ENCODE measurements at regions not wholly inside any gene's neighbourhood (a gene's known extent, or its start where the extent isn't known, plus 50 kb on each side); places are given as distances from the start of the nearest gene placed in this dataset.

DNA sequence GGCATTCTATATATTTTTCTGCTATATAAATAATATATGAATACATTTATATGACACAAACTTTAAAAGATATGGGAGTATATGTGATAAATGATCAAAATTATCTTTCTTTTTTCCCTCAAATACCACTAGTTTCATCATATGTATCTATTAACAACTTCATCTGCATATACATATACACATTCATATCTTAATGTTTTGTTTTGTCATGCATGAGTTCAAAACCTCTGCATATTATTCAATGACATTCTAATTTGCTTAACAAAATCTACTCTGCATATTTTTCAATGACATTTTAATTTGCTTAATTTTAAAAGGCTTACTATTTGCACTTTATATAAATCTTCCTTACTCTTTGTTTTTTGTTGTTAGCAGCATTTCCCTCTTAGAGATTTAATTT, 276.2 kb downstream of the PIK3C3 start:
- TF ChIP-seq POLR2A (IDR thresholded peaks at IDR 0.05), result no peak
- TF ChIP-seq, protein P1, sequence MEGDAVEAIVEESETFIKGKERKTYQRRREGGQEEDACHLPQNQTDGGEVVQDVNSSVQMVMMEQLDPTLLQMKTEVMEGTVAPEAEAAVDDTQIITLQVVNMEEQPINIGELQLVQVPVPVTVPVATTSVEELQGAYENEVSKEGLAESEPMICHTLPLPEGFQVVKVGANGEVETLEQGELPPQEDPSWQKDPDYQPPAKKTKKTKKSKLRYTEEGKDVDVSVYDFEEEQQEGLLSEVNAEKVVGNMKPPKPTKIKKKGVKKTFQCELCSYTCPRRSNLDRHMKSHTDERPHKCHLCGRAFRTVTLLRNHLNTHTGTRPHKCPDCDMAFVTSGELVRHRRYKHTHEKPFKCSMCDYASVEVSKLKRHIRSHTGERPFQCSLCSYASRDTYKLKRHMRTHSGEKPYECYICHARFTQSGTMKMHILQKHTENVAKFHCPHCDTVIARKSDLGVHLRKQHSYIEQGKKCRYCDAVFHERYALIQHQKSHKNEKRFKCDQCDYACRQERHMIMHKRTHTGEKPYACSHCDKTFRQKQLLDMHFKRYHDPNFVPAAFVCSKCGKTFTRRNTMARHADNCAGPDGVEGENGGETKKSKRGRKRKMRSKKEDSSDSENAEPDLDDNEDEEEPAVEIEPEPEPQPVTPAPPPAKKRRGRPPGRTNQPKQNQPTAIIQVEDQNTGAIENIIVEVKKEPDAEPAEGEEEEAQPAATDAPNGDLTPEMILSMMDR (IDR thresholded peaks at IDR 0.05), result no peak
